ENCODE measurements at regions not wholly inside any gene's neighbourhood (a gene's known extent, or its start where the extent isn't known, plus 50 kb on each side); places are given as distances from the start of the nearest gene placed in this dataset.

GRCh38 chr14:22221508-22221907 lies 367.5 kb downstream of the DAD1 start:
- Histone ChIP-seq H3K27ac (no peak overlapping the region), H3K4me1 (no peaks in the 10 kb centered on the region), H3K36me3 (ENCODE audit: low read depth, missing control alignments) (no peaks in the 10 kb centered on the region), H3K4me3 (no peak overlapping the region), H3K27me3 (no peaks in the 10 kb centered on the region), H3K9me3 (no peaks in the 10 kb centered on the region)
- no peak for DNase-seq
- WGBS, 2 donors, result 50 to 52% methylated on average over 3 of the region's 3 CpGs
- TF ChIP-seq CTCF (IDR thresholded peaks at IDR 0.05) (no peak), POLR2A (IDR thresholded peaks at IDR 0.05) (no peak)
- intact Hi-C loops (cut with DNase I; ENCODE audit: low total_unique reads), result no loop called here

GRCh38 chr14:22220427-22220826 lies 368.6 kb downstream of the DAD1 start:
- no peak for DNase-seq
- H3K27me3 ChIP-seq, result no peaks in the 10 kb centered on the region
- no peaks in the 10 kb centered on the region for H3K36me3 ChIP-seq (ENCODE audit: low read depth, missing control alignments)
- no peak overlapping the region for H3K4me3 ChIP-seq
- H3K4me1 ChIP-seq, result no peaks in the 10 kb centered on the region
- H3K9me3 ChIP-seq, result no peaks in the 10 kb centered on the region
- H3K27ac ChIP-seq, result no peak overlapping the region
- intact Hi-C loops (cut with DNase I; ENCODE audit: low total_unique reads), result no loop called here
- TF ChIP-seq CTCF (IDR thresholded peaks at IDR 0.05) (no peak), POLR2A (IDR thresholded peaks at IDR 0.05) (no peak)
- WGBS, 2 donors, result 8 to 31% methylated on average over 1 of the region's 1 CpG

- Histone ChIP-seq H3K4me3 (no peak overlapping the region), H3K9me3 (no peaks in the 10 kb centered on the region), H3K27me3 (no peaks in the 10 kb centered on the region), H3K27ac (no peak overlapping the region), H3K36me3 (ENCODE audit: low read depth, missing control alignments) (no peaks in the 10 kb centered on the region), H3K4me1 (no peaks in the 10 kb centered on the region)
- intact Hi-C loops (cut with DNase I; ENCODE audit: low total_unique reads), result no loop called here
- 72 to 88% methylated on average over 3 of the region's 3 CpGs for WGBS, 2 donors
- no peak for DNase-seq
- no peak for TF ChIP-seq POLR2A (IDR thresholded peaks at IDR 0.05)
- no peak for TF ChIP-seq CTCF (IDR thresholded peaks at IDR 0.05)
Observed at GRCh38 chr14:22218728-22219127, 370.3 kb downstream of the DAD1 start.

- TF ChIP-seq POLR2A (IDR thresholded peaks at IDR 0.05) (no peak), CTCF (IDR thresholded peaks at IDR 0.05) (no peak)
- Histone ChIP-seq H3K9me3 (no peaks in the 10 kb centered on the region), H3K27ac (no peak overlapping the region), H3K4me3 (no peak overlapping the region), H3K36me3 (ENCODE audit: low read depth, missing control alignments) (no peaks in the 10 kb centered on the region), H3K27me3 (no peaks in the 10 kb centered on the region), H3K4me1 (no peaks in the 10 kb centered on the region)
- 76 to 88% methylated on average over 3 of the region's 3 CpGs for WGBS, 2 donors
- DNase-seq, result no peak
- intact Hi-C loops (cut with DNase I; ENCODE audit: low total_unique reads), result no loop called here
Observed at GRCh38 chr14:22213120-22213519, 375.9 kb downstream of the DAD1 start.

GRCh38 chr14:22210906-22211305 lies 378.1 kb downstream of the DAD1 start:
- Histone ChIP-seq H3K9me3 (no peaks in the 10 kb centered on the region), H3K27ac (no peak overlapping the region), H3K27me3 (no peaks in the 10 kb centered on the region), H3K36me3 (ENCODE audit: low read depth, missing control alignments) (no peaks in the 10 kb centered on the region), H3K4me3 (no peak overlapping the region), H3K4me1 (no peaks in the 10 kb centered on the region)
- intact Hi-C loops (cut with DNase I; ENCODE audit: low total_unique reads), result no loop called here
- TF ChIP-seq CTCF (IDR thresholded peaks at IDR 0.05) (no peak), POLR2A (IDR thresholded peaks at IDR 0.05) (no peak)
- 38 to 39% methylated on average over 1 of the region's 1 CpG for WGBS, 2 donors
- DNase-seq, result no peak
